ENCODE measurements at regions not wholly inside any gene's neighbourhood (a gene's known extent, or its start where the extent isn't known, plus 50 kb on each side); places are given as distances from the start of the nearest gene placed in this dataset.

GRCh38 chr2:147366279-147366678 is 478.6 kb upstream of the ACVR2A start:
- DNase-seq (ENCODE audit: low read depth, low spot score), result no peak

- DNase-seq (ENCODE audit: low read depth, low spot score), result no peak
These were observed 479.2 kb upstream of the ACVR2A start for GRCh38 chr2:147365622-147366021.

- no peak for DNase-seq (ENCODE audit: low read depth, low spot score)
These were observed 480.2 kb upstream of the ACVR2A start for GRCh38 chr2:147364597-147364996.

GRCh38 chr2:147363181-147363580 is 481.6 kb upstream of the ACVR2A start:
- DNase-seq (ENCODE audit: low read depth, low spot score), result no peak

- no peak for DNase-seq (ENCODE audit: low read depth, low spot score)
These were observed 486.5 kb upstream of the ACVR2A start for GRCh38 chr2:147358375-147358774.

GRCh38 chr2:147356157-147356556 is 488.7 kb upstream of the ACVR2A start:
- no peak for DNase-seq (ENCODE audit: low read depth, low spot score)

- DNase-seq (ENCODE audit: low read depth, low spot score), result peak; percentile 34
These were observed 489.1 kb upstream of the ACVR2A start for GRCh38 chr2:147355706-147356105.

- no peak for DNase-seq (ENCODE audit: low read depth, low spot score)
These were observed 491.8 kb upstream of the ACVR2A start for GRCh38 chr2:147353072-147353381.

- no peak for DNase-seq (ENCODE audit: low read depth, low spot score)
These were observed 492.4 kb upstream of the ACVR2A start for GRCh38 chr2:147352264-147353071.

- peak; percentile 37 for DNase-seq (ENCODE audit: low read depth, low spot score)
These were observed 493.0 kb upstream of the ACVR2A start for GRCh38 chr2:147351784-147352183.

- peak; percentile 24 for DNase-seq (ENCODE audit: low read depth, low spot score)
These were observed 495.8 kb upstream of the ACVR2A start for GRCh38 chr2:147348931-147349555.

GRCh38 chr2:147346142-147346541 is 498.7 kb upstream of the ACVR2A start:
- no peak for DNase-seq (ENCODE audit: low read depth, low spot score)

- DNase-seq (ENCODE audit: low read depth, low spot score), result no peak
These were observed 499.6 kb upstream of the ACVR2A start for GRCh38 chr2:147345246-147345645.

GRCh38 chr2:147342329-147342728 is 502.5 kb upstream of the ACVR2A start:
- DNase-seq (ENCODE audit: low read depth, low spot score), result no peak

GRCh38 chr2:147331790-147332419 is 512.9 kb upstream of the ACVR2A start:
- peak; percentile 48 for DNase-seq (ENCODE audit: low read depth, low spot score)

GRCh38 chr2:147330925-147331324 is 513.9 kb upstream of the ACVR2A start:
- DNase-seq (ENCODE audit: low read depth, low spot score), result no peak

GRCh38 chr2:147327613-147328012 is 517.2 kb upstream of the ACVR2A start:
- DNase-seq (ENCODE audit: low read depth, low spot score), result no peak

GRCh38 chr2:147325990-147326389 is 518.8 kb upstream of the ACVR2A start:
- DNase-seq (ENCODE audit: low read depth, low spot score), result no peak

- no peak for DNase-seq (ENCODE audit: low read depth, low spot score)
These were observed 524.7 kb upstream of the ACVR2A start for GRCh38 chr2:147320146-147320545.

GRCh38 chr2:147311058-147311430 is 533.8 kb upstream of the ACVR2A start:
- no peak for DNase-seq (ENCODE audit: low read depth, low spot score)

- no peak for DNase-seq (ENCODE audit: low read depth, low spot score)
These were observed 534.3 kb upstream of the ACVR2A start for GRCh38 chr2:147310335-147311057.

GRCh38 chr2:147297820-147298219 is 547.0 kb upstream of the ACVR2A start:
- no peak for DNase-seq (ENCODE audit: low read depth, low spot score)

Data from astrocyte of the hippocampus (primary cell).